ENCODE measurements at regions not wholly inside any gene's neighbourhood (a gene's known extent, or its start where the extent isn't known, plus 50 kb on each side); places are given as distances from the start of the nearest gene placed in this dataset.

GRCh38 chr11:22552885-22553284 is 72.7 kb downstream of the FANCF start:
- TF ChIP-seq BACH2 (CRISPR knock-in tag; IDR thresholded peaks at IDR 0.05; ENCODE audit: borderline replicate concordance) (no peak), GLIS3 (CRISPR knock-in tag; IDR thresholded peaks at IDR 0.05) (no peak), TCF4 (CRISPR knock-in tag; IDR thresholded peaks at IDR 0.05; ENCODE audit: borderline replicate concordance) (no peak), RARB (CRISPR knock-in tag; IDR thresholded peaks at IDR 0.05) (no peak), TOX (CRISPR knock-in tag; IDR thresholded peaks at IDR 0.05; ENCODE audit: borderline replicate concordance) (no peak), PPARA (CRISPR knock-in tag; IDR thresholded peaks at IDR 0.05; ENCODE audit: borderline replicate concordance) (no peak), ZNF70 (CRISPR knock-in tag; IDR thresholded peaks at IDR 0.05) (no peak), ESRRG (CRISPR knock-in tag; IDR thresholded peaks at IDR 0.05) (no peak), ZC3H10 (CRISPR knock-in tag; IDR thresholded peaks at IDR 0.05) (no peak), ZFP30 (CRISPR knock-in tag; IDR thresholded peaks at IDR 0.05) (no peak), ZFP3 (CRISPR knock-in tag; IDR thresholded peaks at IDR 0.05) (no peak), OSR1 (CRISPR knock-in tag; IDR thresholded peaks at IDR 0.05) (no peak), ARNTL (CRISPR knock-in tag; IDR thresholded peaks at IDR 0.05; ENCODE audit: borderline replicate concordance, low read depth) (no peak), SNAI2 (CRISPR knock-in tag; IDR thresholded peaks at IDR 0.05) (no peak)
- TF ChIP-seq, protein P1, sequence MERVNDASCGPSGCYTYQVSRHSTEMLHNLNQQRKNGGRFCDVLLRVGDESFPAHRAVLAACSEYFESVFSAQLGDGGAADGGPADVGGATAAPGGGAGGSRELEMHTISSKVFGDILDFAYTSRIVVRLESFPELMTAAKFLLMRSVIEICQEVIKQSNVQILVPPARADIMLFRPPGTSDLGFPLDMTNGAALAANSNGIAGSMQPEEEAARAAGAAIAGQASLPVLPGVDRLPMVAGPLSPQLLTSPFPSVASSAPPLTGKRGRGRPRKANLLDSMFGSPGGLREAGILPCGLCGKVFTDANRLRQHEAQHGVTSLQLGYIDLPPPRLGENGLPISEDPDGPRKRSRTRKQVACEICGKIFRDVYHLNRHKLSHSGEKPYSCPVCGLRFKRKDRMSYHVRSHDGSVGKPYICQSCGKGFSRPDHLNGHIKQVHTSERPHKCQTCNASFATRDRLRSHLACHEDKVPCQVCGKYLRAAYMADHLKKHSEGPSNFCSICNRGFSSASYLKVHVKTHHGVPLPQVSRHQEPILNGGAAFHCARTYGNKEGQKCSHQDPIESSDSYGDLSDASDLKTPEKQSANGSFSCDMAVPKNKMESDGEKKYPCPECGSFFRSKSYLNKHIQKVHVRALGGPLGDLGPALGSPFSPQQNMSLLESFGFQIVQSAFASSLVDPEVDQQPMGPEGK (CRISPR knock-in tag; IDR thresholded peaks at IDR 0.05; ENCODE audit: borderline replicate concordance), result no peak
- TF ChIP-seq, protein P2, sequence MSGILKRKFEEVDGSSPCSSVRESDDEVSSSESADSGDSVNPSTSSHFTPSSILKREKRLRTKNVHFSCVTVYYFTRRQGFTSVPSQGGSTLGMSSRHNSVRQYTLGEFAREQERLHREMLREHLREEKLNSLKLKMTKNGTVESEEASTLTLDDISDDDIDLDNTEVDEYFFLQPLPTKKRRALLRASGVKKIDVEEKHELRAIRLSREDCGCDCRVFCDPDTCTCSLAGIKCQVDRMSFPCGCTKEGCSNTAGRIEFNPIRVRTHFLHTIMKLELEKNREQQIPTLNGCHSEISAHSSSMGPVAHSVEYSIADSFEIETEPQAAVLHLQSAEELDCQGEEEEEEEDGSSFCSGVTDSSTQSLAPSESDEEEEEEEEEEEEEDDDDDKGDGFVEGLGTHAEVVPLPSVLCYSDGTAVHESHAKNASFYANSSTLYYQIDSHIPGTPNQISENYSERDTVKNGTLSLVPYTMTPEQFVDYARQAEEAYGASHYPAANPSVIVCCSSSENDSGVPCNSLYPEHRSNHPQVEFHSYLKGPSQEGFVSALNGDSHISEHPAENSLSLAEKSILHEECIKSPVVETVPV (CRISPR knock-in tag; IDR thresholded peaks at IDR 0.05), result no peak
- TF ChIP-seq, protein P3, sequence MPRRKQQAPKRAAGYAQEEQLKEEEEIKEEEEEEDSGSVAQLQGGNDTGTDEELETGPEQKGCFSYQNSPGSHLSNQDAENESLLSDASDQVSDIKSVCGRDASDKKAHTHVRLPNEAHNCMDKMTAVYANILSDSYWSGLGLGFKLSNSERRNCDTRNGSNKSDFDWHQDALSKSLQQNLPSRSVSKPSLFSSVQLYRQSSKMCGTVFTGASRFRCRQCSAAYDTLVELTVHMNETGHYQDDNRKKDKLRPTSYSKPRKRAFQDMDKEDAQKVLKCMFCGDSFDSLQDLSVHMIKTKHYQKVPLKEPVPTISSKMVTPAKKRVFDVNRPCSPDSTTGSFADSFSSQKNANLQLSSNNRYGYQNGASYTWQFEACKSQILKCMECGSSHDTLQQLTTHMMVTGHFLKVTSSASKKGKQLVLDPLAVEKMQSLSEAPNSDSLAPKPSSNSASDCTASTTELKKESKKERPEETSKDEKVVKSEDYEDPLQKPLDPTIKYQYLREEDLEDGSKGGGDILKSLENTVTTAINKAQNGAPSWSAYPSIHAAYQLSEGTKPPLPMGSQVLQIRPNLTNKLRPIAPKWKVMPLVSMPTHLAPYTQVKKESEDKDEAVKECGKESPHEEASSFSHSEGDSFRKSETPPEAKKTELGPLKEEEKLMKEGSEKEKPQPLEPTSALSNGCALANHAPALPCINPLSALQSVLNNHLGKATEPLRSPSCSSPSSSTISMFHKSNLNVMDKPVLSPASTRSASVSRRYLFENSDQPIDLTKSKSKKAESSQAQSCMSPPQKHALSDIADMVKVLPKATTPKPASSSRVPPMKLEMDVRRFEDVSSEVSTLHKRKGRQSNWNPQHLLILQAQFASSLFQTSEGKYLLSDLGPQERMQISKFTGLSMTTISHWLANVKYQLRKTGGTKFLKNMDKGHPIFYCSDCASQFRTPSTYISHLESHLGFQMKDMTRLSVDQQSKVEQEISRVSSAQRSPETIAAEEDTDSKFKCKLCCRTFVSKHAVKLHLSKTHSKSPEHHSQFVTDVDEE (CRISPR knock-in tag; IDR thresholded peaks at IDR 0.05), result no peak
- TF ChIP-seq, protein P4, sequence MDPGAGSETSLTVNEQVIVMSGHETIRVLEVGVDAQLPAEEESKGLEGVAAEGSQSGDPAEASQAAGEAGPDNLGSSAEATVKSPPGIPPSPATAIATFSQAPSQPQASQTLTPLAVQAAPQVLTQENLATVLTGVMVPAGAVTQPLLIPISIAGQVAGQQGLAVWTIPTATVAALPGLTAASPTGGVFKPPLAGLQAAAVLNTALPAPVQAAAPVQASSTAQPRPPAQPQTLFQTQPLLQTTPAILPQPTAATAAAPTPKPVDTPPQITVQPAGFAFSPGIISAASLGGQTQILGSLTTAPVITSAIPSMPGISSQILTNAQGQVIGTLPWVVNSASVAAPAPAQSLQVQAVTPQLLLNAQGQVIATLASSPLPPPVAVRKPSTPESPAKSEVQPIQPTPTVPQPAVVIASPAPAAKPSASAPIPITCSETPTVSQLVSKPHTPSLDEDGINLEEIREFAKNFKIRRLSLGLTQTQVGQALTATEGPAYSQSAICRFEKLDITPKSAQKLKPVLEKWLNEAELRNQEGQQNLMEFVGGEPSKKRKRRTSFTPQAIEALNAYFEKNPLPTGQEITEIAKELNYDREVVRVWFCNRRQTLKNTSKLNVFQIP (CRISPR knock-in tag; IDR thresholded peaks at IDR 0.05; ENCODE audit: borderline replicate concordance, low read depth), result no peak
- ATAC-seq, result no peak

GRCh38 chr11:22546746-22547145 is 78.9 kb downstream of the FANCF start:
- ATAC-seq, result no peak
- TF ChIP-seq ZFP3 (CRISPR knock-in tag; IDR thresholded peaks at IDR 0.05) (no peak), ESRRG (CRISPR knock-in tag; IDR thresholded peaks at IDR 0.05) (no peak), OSR1 (CRISPR knock-in tag; IDR thresholded peaks at IDR 0.05) (no peak), CSDC2 (CRISPR knock-in tag; IDR thresholded peaks at IDR 0.05) (no peak), ZC3H10 (CRISPR knock-in tag; IDR thresholded peaks at IDR 0.05) (no peak), TOX (CRISPR knock-in tag; IDR thresholded peaks at IDR 0.05; ENCODE audit: borderline replicate concordance) (no peak), PPARA (CRISPR knock-in tag; IDR thresholded peaks at IDR 0.05; ENCODE audit: borderline replicate concordance) (no peak), ZNF8 (CRISPR knock-in tag; IDR thresholded peaks at IDR 0.05) (no peak), ZNF70 (CRISPR knock-in tag; IDR thresholded peaks at IDR 0.05) (no peak), ZFP30 (CRISPR knock-in tag; IDR thresholded peaks at IDR 0.05) (no peak), TCF4 (CRISPR knock-in tag; IDR thresholded peaks at IDR 0.05; ENCODE audit: borderline replicate concordance) (no peak)
- TF ChIP-seq, protein P2 (CRISPR knock-in tag; IDR thresholded peaks at IDR 0.05), result no peak
- TF ChIP-seq, protein P1 (CRISPR knock-in tag; IDR thresholded peaks at IDR 0.05; ENCODE audit: borderline replicate concordance), result no peak
- TF ChIP-seq, protein P4 (CRISPR knock-in tag; IDR thresholded peaks at IDR 0.05; ENCODE audit: borderline replicate concordance, low read depth), result no peak

Measured in SK-N-SH treated with all-trans-retinoic acid at 6 μM for 48 hours (cell line).